ENCODE measurements at regions not wholly inside any gene's neighbourhood (a gene's known extent, or its start where the extent isn't known, plus 50 kb on each side); places are given as distances from the start of the nearest gene placed in this dataset.

GRCh38 chr4:100635899-100636298, 118.1 kb upstream of the EMCN start:
- Histone ChIP-seq H2BK120ac (ENCODE audit: low read depth, low read length, poor library complexity, severe bottlenecking) (no peak overlapping the region), H3K23ac (ENCODE audit: insufficient read length, low read depth, low read length) (no peak overlapping the region), H3K27ac (ENCODE audit: insufficient read length, low read depth, low read length) (no peak overlapping the region), H3K4me1 (ENCODE audit: insufficient read depth, low read length) (no peaks in the 10 kb centered on the region), H3K4me2 (ENCODE audit: insufficient read depth, insufficient read length, low read length) (no peak overlapping the region), H3K14ac (ENCODE audit: insufficient read depth, low read length) (no peak overlapping the region), H2BK20ac (ENCODE audit: low read depth, low read length, poor library complexity, severe bottlenecking) (no peak overlapping the region), H4K91ac (ENCODE audit: insufficient read length, low read depth, low read length) (no peak overlapping the region), H3K79me2 (ENCODE audit: insufficient read depth, low read length) (no peaks in the 10 kb centered on the region), H3T11ph (ENCODE audit: low read length) (no peak overlapping the region), H2AK5ac (ENCODE audit: insufficient read length, low read length) (no peak overlapping the region), H4K20me1 (ENCODE audit: control insufficient read depth, insufficient read depth, insufficient read length) (no peaks in the 10 kb centered on the region), H2BK15ac (ENCODE audit: low read depth, low read length) (no peak overlapping the region; the same call in 1 of the 2 replicates), H4K8ac (replicated peaks; ENCODE audit: insufficient read length, low read depth, low read length) (no peak overlapping the region), H3K56ac (ENCODE audit: insufficient read length, low read depth, low read length) (no peak overlapping the region), H3K9ac (ENCODE audit: extremely low read depth, insufficient read length, low read length) (no peak overlapping the region), H3K23me2 (ENCODE audit: insufficient read length, low read depth, low read length, poor library complexity, severe bottlenecking) (no peaks in the 10 kb centered on the region), H2BK5ac (ENCODE audit: insufficient read length, low read length) (no peak overlapping the region), H2AFZ (ENCODE audit: low read length) (no peak overlapping the region), H3K27me3 (ENCODE audit: insufficient read depth, low read length) (no peaks in the 10 kb centered on the region), H3K18ac (ENCODE audit: insufficient read length, low read depth, low read length) (no peak overlapping the region), H4K5ac (ENCODE audit: insufficient read length, low read depth, low read length) (no peak overlapping the region), H3K9me3 (ENCODE audit: control insufficient read depth, low read depth, low read length) (no peaks in the 10 kb centered on the region), H3K79me1 (ENCODE audit: insufficient read depth, low read depth, low read length, poor library complexity, severe bottlenecking) (no peaks in the 10 kb centered on the region), H3K4ac (ENCODE audit: low read depth, low read length) (no peak overlapping the region), H2BK12ac (ENCODE audit: insufficient read length, low read depth, low read length) (no peak overlapping the region)
- DNase-seq = no peak
- Mint-ChIP-seq H3K36me3 (ENCODE audit: insufficient read depth in 1 of 3, low read depth in 3 of 3) (no peaks in the 10 kb centered on the region; a peak in 1 of 7 replicates), H3K4me1 (no peaks in the 10 kb centered on the region), H3K4me3 (no peak overlapping the region), H3K9me3 (no peaks in the 10 kb centered on the region; a peak in 1 of 5 replicates), H3K27me3 (ENCODE audit: low read depth) (no peaks in the 10 kb centered on the region), H3K27ac (no peak overlapping the region)
- TF ChIP-seq CTCF (conservative IDR thresholded peaks at IDR 0.05) = no peak

Data from H9 (cell line).